Activated T-helper 1 cell treated with anti-CD3 and anti-CD28 coated beads, Interleukin-12 subunit alpha, Interleukin-12 subunit beta, Interleukin-2, Interleukin-4 antibody, amounts not matched to agents 30 ng/mL and 10 ng/mL and 1 ng/mL, durations not matched to agents 14 hours and 24 hours and 36 hours (primary cell): ENCODE measurements at regions not wholly inside any gene's neighbourhood (a gene's known extent, or its start where the extent isn't known, plus 50 kb on each side); places are given as distances from the start of the nearest gene placed in this dataset.

Experiments used
- DNase-seq: peaks from one replicate; pipeline ENCODE4 v3.0.0; 2021; ENCODE audit warnings: low spot score
- H3K27ac Mint-ChIP-seq: one replicate; pipeline ENCODE4 v1.8.0; 2021; ENCODE audit warnings: mild to moderate bottlenecking, mixed read lengths
- H3K27me3 Mint-ChIP-seq: one replicate; pipeline ENCODE4 v1.8.0; 2022; ENCODE audit warnings: mild to moderate bottlenecking, moderate library complexity, mixed read lengths; ENCODE audit not compliant: insufficient read depth
- H3K36me3 Mint-ChIP-seq: one replicate; pipeline ENCODE4 v1.8.0; 2021; ENCODE audit warnings: low read depth, mixed read lengths
- H3K4me1 Mint-ChIP-seq: one replicate; pipeline ENCODE4 v1.8.0; 2021; ENCODE audit warnings: low read depth, mixed read lengths
- H3K4me3 Mint-ChIP-seq: one replicate; pipeline ENCODE4 v1.8.0; 2021; ENCODE audit warnings: mild to moderate bottlenecking, moderate library complexity, mixed read lengths
- H3K9me3 Mint-ChIP-seq: one replicate; pipeline ENCODE4 v1.8.0; 2021; ENCODE audit warnings: mixed read lengths
- intact Hi-C: fragments of 100-400 bp; cut with micrococcal nuclease; formaldehyde crosslinking; loops from one replicate; pipeline ENCODE4 v1.15.1; 2024

- H3K36me3 Mint-ChIP-seq = peaks cover 2% of the 10 kb centered on the region
Measured at GRCh38 chr10:101290881-101291280, 61.6 kb upstream of the LBX1 start.

DNA sequence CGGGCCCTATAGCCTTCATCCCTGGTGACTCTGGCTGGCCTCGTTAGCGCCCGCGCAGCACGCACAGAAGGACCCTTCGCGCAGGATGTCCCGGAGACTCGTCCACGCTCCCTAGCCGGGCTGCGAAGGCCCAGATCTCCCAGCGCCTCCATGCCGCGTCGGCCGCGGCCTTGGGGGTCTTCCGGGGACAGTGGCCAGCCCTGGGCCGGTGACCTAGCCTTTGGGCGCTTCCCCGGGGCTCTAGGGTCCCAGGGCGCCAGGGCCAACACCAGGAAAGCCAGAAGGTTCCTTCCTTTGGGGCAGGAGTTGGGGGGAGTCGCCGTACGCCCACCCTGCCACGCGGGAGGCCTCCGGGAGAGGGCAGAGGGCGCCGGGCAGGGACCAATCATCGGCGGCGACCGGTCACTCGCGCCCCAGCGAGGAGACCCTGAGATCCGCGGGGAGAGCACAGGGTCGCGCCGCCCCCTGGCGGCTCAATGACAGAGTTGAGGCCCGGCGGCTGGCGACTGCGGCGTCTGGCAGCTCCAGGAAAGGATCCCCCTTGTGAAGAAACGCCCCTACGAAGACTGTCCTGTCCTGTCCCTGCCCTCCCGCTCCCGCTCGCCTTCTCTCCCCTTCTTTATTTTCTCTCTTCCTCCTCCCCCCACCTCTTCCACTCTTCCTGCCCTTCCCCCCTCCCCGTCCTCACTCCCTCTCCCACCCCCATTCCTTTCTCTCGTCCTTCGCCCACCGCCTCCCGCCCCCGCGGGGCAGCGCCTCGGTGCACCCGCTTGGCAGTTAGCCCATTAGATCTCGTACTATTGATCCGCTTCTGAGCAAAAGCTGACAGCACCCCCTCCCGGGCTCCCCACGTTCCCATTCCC lies 62.3 kb upstream of the LBX1 start:
- Mint-ChIP-seq H3K4me3 (peak overlapping the region; percentile 73), H3K27me3 (peaks cover 76% of the 10 kb centered on the region), H3K9me3 (no peaks in the 10 kb centered on the region), H3K27ac (no peak overlapping the region), H3K36me3 (peaks cover 2% of the 10 kb centered on the region), H3K4me1 (no peaks in the 10 kb centered on the region)
- DNase-seq = no peak
- intact Hi-C loops = loop anchor here (1.0 to 10.0 kb wide), 4 partner anchors 54 to 547 kb away; partner anchors contain the start of genes PAX2 and TLX1

More at GRCh38 chr10:101290881-101291280, 61.6 kb upstream of the LBX1 start:
- Mint-ChIP-seq H3K4me1 (no peaks in the 10 kb centered on the region), H3K27me3 (peaks cover 80% of the 10 kb centered on the region), H3K27ac (no peak overlapping the region), H3K9me3 (no peaks in the 10 kb centered on the region), H3K4me3 (no peak overlapping the region)
- intact Hi-C loops = loop anchor here (1.0 to 10.0 kb wide), 4 partner anchors 54 to 546 kb away; partner anchors contain the start of genes PAX2 and TLX1
- DNase-seq = no peak

DNA sequence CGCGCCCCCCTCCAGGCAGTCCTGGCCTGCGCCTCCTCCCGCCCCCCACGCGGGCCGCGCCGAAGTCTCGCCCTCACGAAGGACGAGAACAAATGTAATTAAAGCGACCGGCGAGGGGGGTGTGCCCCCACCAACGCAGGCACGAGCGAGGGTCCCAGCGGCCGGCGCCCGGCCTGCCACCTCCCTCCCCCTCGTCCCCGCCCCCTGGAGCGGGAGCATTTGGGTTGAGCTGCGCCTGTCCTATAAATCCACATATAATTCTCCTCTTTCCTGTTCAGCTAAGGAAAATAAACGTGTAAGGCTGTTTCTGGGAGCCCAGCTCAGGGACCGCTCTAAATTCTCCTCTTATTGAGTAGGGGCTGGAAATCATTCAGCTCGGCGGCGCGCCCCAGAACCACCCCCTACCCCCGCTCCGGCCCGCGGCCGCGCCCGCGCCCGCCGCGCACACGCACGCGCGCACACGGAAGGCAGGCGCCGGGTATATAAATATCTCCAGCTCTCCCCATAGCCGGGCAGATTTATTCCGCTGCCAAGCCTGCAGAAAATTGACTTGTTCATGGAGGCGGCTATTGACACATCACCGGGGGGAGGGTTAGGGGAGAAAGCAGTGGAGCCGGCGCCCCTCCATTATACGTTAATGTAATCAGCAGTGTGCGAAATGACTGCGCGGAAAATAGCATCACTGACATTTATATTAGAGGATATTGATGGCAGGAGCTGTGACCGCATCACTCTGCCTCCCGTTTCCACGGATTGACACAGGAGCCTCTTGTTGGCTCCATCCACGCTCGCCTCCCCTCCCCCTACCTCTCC lies 61.6 kb upstream of the BTRC start:
- Mint-ChIP-seq H3K36me3 (peaks cover 2% of the 10 kb centered on the region), H3K4me1 (no peaks in the 10 kb centered on the region), H3K9me3 (no peaks in the 10 kb centered on the region), H3K27ac (no peak overlapping the region), H3K4me3 (no peak overlapping the region), H3K27me3 (peaks cover 70% of the 10 kb centered on the region)
- DNase-seq = no peak
- intact Hi-C loops = loop anchor here (5.0 to 10.0 kb wide), 3 partner anchors 55 to 548 kb away; partner anchors contain the start of genes PAX2 and TLX1

- Mint-ChIP-seq H3K4me1 (no peaks in the 10 kb centered on the region), H3K36me3 (peaks cover 2% of the 10 kb centered on the region), H3K4me3 (no peak overlapping the region), H3K9me3 (no peaks in the 10 kb centered on the region), H3K27ac (no peak overlapping the region), H3K27me3 (peaks cover 70% of the 10 kb centered on the region)
- intact Hi-C loops = loop anchor here (5.0 to 10.0 kb wide), 3 partner anchors 56 to 548 kb away; partner anchors contain the start of genes PAX2 and TLX1
- DNase-seq = no peak
Measured at GRCh38 chr10:101293007-101293723, 60.8 kb upstream of the BTRC start.

GRCh38 chr10:101294109-101294508 lies 59.9 kb upstream of the BTRC start:
- DNase-seq = no peak
- Mint-ChIP-seq H3K36me3 (peaks cover 2% of the 10 kb centered on the region), H3K27me3 (peaks cover 65% of the 10 kb centered on the region), H3K4me1 (no peaks in the 10 kb centered on the region), H3K9me3 (no peaks in the 10 kb centered on the region), H3K4me3 (no peak overlapping the region), H3K27ac (no peak overlapping the region)
- intact Hi-C loops = loop anchor here (5.0 to 10.0 kb wide), 3 partner anchors 57 to 549 kb away; partner anchors contain the start of genes PAX2 and TLX1

GRCh38 chr10:101295261-101295660 lies 58.7 kb upstream of the BTRC start:
- Mint-ChIP-seq H3K36me3 (peaks cover 2% of the 10 kb centered on the region), H3K27ac (no peak overlapping the region), H3K4me1 (no peaks in the 10 kb centered on the region), H3K9me3 (no peaks in the 10 kb centered on the region), H3K27me3 (peaks cover 59% of the 10 kb centered on the region), H3K4me3 (no peak overlapping the region)
- no peak for DNase-seq
- intact Hi-C loops = loop anchor here (10.0 kb wide), 2 partner anchors 160 to 550 kb away; partner anchors contain the start of genes PAX2 and TLX1

DNA sequence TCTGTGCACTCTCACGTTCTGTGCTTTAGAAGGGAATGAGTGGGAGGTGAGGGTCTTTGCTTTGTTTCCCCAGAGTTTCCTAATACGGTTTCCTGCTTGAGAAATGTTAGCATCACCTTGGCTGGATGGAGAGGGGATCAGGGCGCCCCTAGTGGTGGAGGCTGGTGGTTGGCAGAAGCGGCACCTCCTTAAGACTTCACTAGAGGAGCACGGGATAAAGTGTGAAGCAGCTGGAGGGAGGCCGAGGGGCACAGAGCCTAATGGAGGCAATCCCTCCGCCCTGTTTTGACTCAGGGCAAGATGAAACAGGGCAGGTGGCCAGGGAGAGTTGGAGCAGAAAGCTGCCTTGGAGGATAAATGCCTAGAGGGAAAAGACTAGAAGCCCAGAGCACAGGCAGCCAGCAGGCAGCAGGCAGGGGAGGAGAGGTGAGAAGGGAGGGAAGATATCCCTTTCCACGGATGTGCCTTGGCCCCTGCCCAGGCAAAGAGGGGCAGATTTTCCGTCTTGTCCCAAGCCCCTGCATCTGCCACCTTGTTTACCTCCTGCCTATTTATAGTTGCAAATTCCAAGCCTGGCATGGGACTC lies 56.0 kb upstream of the BTRC start:
- Mint-ChIP-seq H3K4me1 (no peaks in the 10 kb centered on the region), H3K27me3 (peaks cover 48% of the 10 kb centered on the region), H3K9me3 (no peaks in the 10 kb centered on the region), H3K27ac (no peak overlapping the region), H3K36me3 (no peaks in the 10 kb centered on the region), H3K4me3 (no peak overlapping the region)
- DNase-seq = peak; percentile 46
- intact Hi-C loops = loop anchor here (10.0 kb wide), 2 partner anchors 163 to 553 kb away; partner anchors contain the start of genes PAX2 and TLX1

GRCh38 chr10:101299211-101299610 lies 54.8 kb upstream of the BTRC start:
- H3K27me3 Mint-ChIP-seq = peaks cover 43% of the 10 kb centered on the region
- no peak overlapping the region for H3K4me3 Mint-ChIP-seq
- no peaks in the 10 kb centered on the region for H3K36me3 Mint-ChIP-seq
- DNase-seq = no peak
- H3K9me3 Mint-ChIP-seq = no peaks in the 10 kb centered on the region
- no peaks in the 10 kb centered on the region for H3K4me1 Mint-ChIP-seq
- intact Hi-C loops = loop anchor here (10.0 kb wide), 2 partner anchors 164 to 554 kb away; partner anchors contain the start of genes PAX2 and TLX1
- H3K27ac Mint-ChIP-seq = no peak overlapping the region

DNA sequence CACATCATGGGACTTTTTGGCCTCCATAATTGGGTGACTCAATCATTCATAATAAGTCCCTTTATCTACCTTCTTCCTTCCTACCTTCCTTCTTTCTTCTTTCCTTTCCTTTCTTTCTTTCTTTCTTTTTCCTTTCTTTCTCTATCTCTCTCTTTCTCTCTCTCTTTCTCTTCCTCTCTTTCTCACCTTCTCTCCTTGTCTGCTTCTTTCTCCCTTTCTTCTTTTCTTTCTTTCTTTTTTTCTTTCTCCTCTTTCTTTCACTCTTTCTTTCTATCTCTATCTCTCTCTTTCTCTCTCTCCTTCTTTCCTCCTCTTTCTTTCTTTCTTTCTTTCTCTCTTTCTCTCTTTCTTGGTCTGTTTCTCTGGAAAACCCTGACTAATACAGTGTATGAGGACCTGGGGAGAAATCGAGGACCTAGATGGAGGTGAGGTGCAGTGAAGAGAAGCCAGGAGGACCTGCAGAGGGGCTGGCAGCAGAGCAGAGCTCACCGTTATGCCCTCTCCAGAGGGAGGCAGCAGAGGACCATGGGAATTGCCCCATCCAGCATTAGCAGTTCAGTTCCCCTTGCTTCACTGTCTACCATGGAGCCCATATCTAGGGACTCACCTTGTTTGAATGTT lies 52.7 kb upstream of the BTRC start:
- no peak for DNase-seq
- Mint-ChIP-seq H3K4me3 (no peak overlapping the region), H3K36me3 (no peaks in the 10 kb centered on the region), H3K9me3 (no peaks in the 10 kb centered on the region), H3K27ac (no peak overlapping the region), H3K27me3 (peaks cover 30% of the 10 kb centered on the region), H3K4me1 (no peaks in the 10 kb centered on the region)
- intact Hi-C loops = loop anchor here (1.0 to 5.0 kb wide), 3 partner anchors 141 to 266 kb away; no protein-coding TSS in a partner anchor

DNA sequence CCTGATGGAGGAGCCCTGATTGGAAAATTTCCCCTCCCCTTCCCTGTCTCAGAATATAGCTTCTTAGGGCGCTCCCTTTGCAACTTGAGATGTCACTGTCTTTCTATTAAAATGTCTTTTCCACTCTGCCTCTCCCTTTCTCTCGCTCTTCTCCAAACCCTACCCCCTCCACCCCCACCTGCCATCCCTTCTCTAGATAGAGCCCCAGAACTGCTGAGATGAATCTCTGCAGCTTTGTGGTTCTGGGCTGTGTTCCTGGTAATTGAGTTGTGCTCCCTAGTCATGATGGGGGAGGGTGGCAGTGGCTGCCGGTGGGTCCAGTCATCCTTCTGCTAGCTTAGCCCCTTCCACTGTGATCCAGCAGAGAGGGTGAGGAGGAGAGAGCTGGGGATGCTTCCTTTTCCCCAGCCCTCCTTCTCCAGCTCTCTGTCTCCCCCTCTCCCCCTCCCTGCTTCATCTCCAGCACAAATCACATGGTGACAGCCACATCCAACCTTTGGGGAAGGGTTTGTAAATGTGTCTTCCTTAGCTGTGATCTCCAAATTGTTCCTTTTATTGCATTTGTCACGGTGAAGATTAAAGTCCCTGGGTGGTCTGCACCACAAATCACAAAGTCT lies 50.8 kb upstream of the BTRC start:
- no peak overlapping the region for H3K4me3 Mint-ChIP-seq
- H3K27me3 Mint-ChIP-seq = peaks cover 27% of the 10 kb centered on the region
- no peaks in the 10 kb centered on the region for H3K4me1 Mint-ChIP-seq
- H3K27ac Mint-ChIP-seq = no peak overlapping the region
- H3K36me3 Mint-ChIP-seq = no peaks in the 10 kb centered on the region
- intact Hi-C loops = loop anchor here (5.0 kb wide), 1 partner anchor 264 kb away; no protein-coding TSS in a partner anchor
- no peaks in the 10 kb centered on the region for H3K9me3 Mint-ChIP-seq
- no peak for DNase-seq
